GM18519 (cell line): ENCODE measurements at regions not wholly inside any gene's neighbourhood (a gene's known extent, or its start where the extent isn't known, plus 50 kb on each side); places are given as distances from the start of the nearest gene placed in this dataset.
A peak's percentile ranks its signal among the peaks of the same experiment; 100 is the strongest.

Source experiments
- ATAC-seq: cut with Tn5 transposase; IDR thresholded peaks from one replicate; pipeline ENCODE4 v1.9.1; 2021; ENCODE audit warnings: mild to moderate bottlenecking, moderate library complexity; ENCODE audit not compliant: unreplicated experiment, low FRiP score

- ATAC-seq: no peak
Measured at GRCh38 chr2:2935445-2936149, 442.0 kb downstream of the EIPR1 start.

DNA sequence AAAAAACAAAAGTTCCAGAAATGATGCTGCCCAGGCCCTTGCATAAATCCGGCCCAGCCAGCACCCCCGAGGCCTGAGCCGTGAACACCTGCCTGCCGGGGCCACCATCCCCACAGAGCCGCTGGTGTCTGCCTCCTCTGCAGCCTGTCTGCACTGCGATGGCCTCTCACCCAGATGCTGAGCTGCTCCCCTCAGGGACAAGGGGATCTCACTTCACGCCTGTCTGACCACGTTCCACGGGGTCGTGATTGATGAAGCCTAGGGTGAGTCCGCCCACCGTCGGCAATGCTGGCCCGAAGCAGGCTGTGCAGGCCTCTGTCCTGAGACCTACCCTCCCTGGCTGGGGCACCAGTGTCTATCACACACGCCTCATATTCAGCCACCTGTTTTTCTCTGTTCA, 444.2 kb downstream of the EIPR1 start:
- no peak for ATAC-seq

DNA sequence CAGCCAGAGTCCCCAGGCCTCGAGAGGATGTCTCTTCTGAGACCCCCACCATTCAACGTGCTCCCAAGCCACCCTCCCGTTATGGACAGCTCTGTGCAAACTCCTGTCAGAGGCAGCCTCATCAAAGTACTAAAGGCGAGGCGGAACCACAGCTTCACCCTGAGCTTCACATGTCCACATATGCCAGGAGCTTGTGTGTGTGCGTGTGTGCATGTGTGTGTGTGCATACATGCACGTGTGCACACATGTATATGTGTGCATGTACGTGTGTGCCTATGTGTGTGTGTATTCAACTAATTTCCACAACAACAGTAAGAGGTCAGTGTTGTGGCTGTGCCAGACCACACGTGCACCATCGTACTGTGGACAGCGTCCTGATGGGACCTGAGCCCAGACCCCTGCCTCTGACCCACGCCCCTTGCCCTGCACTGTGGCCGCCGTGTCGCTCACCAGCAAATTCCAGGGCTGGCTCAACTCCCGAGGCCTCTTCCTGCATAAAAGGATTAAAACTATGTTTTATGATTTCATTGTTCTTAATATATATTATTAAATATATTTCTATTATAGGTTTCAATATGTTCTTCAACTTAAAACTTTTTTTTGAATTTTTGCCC, 444.8 kb downstream of the EIPR1 start:
- no peak for ATAC-seq

DNA sequence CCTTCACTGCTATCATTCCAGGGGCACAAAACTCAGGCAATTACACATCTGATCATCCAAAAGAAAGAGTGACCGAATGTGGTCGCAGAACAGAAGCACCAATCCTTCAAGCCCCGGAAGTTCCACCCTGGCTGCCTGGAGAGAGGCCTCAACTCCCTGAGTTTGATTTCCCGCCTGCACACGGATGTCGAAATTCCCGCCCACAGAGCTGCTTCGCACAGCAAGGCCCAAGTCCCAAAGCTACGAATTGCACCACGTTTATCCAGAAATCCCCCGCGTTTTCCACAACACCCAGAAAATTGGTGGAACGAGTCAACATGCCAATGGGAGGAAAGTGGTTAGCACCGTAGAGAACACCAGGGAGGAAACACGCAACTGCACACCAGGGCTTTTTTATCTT, 445.4 kb downstream of the EIPR1 start:
- ATAC-seq: no peak

DNA sequence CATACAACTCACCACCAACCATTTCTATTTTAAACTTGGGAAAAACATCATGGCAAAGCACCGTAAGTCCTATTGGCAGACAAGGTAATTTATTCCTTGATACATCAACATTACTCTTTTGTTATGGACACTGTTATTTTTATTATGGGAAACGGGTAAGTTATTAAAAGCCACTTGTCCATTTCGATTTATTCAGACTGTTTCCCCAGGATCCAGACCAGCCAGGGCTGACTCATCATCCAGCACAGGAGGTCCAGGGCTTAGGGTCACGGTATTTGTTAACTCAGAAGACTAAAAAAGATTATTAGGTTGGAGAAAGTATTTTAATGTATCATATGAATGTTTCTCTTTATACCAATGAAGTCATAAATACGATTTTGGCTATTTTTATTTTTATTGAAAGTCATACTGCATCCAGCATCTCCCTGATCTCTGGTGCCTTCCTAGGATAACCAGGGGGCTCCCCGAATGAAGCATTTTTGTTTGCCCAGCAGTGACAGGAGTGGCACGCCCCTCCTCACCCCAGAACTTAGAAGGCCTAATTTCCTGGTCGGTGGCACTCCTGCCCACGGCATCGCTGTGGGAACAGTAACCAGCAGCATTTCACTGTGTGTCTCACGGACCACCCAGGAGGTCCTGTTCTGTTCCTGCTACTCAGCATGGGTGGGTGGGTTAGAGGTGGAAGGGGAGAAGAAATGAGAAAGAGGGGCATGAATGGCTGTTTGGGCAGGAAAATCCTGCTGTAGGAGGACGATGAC, 446.1 kb downstream of the EIPR1 start:
- ATAC-seq: no peak

DNA sequence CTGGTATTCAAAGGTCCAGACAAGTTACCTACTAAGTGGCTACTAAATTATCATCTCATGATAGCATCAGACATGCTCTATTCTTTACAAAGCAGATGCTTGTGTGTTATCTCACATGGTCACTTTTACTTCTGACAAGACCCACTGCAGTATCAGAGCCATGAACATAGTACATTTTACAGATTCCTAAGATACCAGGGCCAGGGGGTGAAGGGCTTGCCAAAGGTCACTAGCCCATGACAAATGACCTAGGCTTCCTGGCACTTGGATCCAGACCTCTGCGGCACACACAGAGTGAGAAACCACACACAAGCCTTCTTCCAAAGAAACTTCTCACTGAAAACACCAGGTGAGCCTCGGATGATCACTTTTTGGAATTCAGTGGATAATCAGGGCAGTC, 446.8 kb downstream of the EIPR1 start:
- no peak for ATAC-seq

GRCh38 chr2:2926858-2927175, 450.8 kb downstream of the EIPR1 start:
- ATAC-seq: peak; percentile 32

DNA sequence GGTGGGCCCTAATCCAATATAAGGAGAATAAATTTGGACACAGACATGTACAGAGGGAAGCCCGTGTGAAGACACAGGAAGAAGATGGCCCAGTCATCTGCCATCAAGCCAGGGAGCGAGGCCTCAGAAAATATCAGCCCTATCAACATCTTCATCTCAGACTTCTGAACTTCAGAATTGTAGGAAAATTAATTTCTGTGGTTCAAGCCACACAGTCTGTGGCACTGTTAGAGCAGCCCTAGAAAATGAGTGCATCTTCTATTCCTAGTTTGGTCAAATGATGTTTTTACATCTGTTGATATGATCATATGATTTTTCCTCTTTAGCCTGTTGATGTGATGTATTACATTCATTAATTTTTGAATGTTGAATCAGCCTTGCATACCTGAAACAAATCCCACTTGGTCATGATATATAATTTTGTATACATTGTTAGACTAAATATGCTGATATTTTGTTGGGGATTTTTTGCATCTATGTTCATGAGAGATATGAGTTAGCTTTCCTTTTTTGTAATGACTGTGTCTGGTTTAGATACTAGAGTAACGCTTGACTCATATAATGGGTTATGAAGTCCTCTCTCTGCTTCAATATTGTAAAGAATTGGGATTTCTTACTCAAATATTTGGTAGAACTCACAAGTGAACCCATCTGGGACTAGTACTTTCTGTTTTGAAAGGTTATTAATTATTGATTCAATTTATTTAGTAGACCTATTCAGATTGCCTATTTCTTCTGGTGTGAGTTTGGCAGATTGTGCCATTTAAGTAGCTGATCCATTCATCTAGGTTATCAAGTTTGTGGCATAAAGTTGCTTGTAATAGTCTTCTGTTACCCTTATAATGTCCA, 451.4 kb downstream of the EIPR1 start:
- ATAC-seq: peak; percentile 84

DNA sequence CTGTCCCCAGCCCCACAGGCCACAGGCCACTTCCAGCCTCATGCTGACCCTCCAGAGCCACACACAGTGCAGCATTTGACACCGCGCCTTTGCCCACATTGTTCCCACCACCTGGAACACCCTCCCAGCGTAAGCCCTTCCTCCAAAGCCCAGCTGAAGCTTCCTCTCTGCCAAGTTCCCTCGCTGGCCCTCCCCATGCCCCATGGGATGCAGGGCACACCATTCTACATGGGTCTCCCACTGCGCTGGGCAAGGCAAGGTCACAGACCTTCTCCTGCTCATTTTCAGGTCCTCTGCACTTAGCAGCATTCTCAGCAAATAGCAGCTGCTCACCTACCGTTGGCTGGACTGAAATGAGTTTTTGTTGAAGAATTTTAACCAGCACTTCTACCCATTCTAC, 455.5 kb downstream of the EIPR1 start:
- no peak for ATAC-seq

DNA sequence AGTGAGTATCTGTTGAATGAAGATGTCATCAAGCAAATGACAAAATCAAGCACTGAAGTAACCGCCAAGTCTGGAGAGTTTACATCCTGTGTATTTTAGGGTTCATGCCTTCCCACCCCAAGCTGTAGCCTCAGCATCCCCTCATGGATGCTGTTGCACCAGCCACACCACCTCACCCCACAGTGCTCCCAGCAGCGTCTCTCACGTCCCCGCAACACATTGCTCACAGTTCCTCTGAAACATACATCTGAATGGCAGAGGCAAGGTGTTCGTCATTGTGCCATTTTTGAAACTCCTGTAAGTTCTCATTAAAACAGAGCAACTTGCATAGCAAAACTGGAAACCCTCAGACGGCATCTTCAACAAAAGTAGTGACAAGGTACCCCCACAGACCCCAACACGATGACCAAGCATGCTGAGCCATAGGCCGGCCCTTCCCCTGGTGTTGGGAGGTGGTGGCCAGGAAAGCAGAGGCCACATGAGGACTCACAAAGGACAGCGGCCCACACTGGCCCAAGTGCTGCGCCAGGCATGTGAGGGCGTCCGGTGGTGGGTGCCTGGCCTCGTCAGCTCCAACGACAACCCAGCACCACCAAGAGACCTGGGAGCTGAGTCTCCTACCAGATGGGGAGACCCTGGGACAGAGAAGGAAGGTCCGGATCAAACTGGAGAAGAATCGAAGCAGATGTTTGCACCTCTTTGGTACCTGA, 456.5 kb downstream of the EIPR1 start:
- ATAC-seq: no peak

- no peak for ATAC-seq
Measured at GRCh38 chr2:2919574-2920365, 457.8 kb downstream of the EIPR1 start.

DNA sequence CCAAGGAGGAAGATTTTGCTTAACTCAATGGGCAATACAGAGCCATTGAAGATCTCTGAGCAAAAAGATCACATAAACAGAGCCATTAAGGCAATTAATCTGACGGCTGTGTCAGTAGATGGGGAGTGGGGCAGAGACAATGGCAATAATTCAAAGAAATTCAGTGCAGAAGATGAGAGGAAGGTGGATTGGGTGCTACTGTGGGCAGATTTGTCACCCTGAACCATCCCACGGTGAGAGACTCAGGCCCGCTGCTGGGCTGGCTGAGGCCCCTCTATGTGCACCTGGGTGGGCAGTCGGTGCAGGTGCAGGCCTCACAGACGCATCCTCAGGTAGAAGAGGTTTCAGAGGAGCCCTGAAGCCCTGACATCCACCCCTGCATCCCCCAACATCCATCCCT, 458.6 kb downstream of the EIPR1 start:
- ATAC-seq: no peak

DNA sequence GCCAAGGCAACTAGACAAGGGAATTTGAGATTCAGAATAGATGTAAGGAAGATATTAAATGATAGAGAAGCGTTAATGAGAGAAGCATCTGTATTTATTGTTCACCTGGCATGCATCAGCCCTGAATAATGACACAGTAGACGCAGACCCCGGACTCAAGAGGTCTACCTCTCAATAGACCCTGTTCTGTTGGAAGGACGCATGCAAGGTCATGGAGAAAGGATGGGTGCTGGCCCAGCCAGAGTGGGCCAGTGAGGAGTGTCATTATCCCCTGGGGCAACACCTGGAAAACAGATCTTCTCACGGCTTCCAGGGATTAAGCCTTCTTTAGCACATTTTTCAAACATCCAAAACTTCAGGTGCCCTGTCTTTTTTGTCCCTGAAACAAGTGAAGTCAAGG, 461.0 kb downstream of the EIPR1 start:
- ATAC-seq: no peak

DNA sequence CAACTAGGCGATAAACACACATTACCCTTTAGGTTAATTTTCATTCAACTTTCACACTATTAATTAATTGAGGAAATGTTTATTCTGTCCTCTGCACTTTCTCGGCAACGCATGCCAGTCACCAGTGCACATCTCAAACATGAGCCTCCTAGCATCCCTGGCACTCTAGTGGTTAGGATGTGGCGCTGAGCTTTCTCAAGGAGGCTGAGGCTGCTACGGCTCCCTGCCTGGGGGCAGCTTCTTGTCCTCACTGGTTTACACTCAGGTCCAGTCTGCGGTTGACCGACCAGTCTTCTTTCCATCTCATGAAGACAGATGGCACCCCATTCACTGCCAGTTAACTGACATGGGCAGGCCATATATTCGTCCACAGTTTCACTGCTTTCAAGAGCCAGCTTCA, 463.4 kb downstream of the EIPR1 start:
- no peak for ATAC-seq

DNA sequence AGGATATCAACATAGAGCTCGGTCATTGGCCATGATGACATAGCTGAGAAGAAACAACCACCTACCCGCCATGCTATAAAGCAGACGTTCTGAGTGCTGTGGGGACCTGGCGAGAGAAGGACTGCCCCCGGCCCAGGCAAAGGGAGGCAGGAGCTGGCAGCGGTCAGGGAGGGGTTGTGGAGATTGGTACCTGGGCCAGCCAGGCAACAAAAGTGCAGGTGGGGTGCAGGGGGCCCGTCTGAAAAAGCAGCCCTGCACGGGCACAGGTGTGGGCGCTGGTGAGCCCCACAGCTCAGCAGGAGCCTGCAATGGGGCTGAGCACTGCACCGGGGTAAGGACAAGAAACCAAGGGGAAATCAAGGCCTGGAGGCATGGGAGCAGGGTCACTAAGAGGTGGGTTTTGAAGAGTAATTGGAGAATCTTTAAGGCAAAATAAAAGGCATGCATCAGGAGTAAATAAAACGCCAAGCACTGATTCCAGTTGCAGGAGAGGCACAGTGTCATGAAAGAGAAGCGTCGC, 464.0 kb downstream of the EIPR1 start:
- no peak for ATAC-seq

DNA sequence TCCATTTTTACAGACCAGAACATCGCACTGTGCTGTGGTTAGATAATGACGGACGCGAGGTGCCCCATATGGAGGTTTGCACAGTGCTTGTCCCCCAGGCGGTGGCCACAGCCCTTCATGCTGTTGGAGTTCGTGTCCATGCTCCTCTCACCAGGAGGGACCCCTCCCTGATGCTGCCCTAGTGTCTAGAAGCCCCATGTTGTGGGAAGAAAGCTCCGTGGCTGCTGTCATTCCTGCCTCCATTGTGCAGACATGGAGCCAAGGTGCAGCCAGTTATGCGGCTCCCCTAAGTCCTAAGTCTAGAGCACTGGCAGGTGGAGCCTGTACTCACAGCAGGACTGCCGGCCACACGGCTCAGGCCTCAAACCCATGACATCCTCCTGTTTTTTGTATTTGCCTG, 464.9 kb downstream of the EIPR1 start:
- ATAC-seq: no peak

DNA sequence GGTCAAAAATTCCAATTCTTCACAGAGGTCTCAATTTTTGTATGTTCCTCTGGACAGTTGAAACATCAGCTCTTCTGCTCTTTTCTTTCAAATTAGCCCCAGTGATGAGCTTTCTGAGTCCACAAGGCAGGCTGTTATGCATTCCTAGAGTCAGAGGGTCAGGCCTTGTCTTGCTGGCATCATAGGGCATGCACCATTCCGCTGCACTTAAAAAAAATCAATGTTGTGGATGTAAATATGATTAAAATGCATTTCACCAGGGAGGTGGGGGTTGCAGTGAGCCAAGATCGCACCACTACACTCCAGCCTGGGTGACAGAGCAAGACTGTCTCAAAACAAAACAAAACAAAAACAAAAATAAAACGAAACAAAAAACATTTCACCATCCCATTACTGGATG, 465.3 kb downstream of the EIPR1 start:
- no peak for ATAC-seq

- ATAC-seq: no peak
Measured at GRCh38 chr2:2910259-2910658, 467.4 kb downstream of the EIPR1 start.
